ENCODE measurements at regions not wholly inside any gene's neighbourhood (a gene's known extent, or its start where the extent isn't known, plus 50 kb on each side); places are given as distances from the start of the nearest gene placed in this dataset.
"Not testable (repeated sequence)": the region's sequence is repeated elsewhere in the genome, so short reads cannot be mapped to it uniquely, and the experiment has no call there.

- no peak for DNase-seq
Observed at GRCh38 chr13:30058429-30058828, 208.0 kb upstream of the UBL3 start.

GRCh38 chr13:30054546-30054945 lies 204.1 kb upstream of the UBL3 start:
- DNase-seq: not testable (repeated sequence)

- DNase-seq: no peak
Observed at GRCh38 chr13:30053939-30054338, 203.5 kb upstream of the UBL3 start.

GRCh38 chr13:30052120-30052519 lies 201.7 kb upstream of the UBL3 start:
- no peak for DNase-seq

GRCh38 chr13:30051531-30052060 lies 201.2 kb upstream of the UBL3 start:
- no peak for DNase-seq

- DNase-seq: no peak
Observed at GRCh38 chr13:30049692-30050091, 199.3 kb upstream of the UBL3 start.

- DNase-seq: no peak
Observed at GRCh38 chr13:30047154-30047874, 196.9 kb upstream of the UBL3 start.

- DNase-seq: no peak
Observed at GRCh38 chr13:30045916-30046704, 195.7 kb upstream of the UBL3 start.

GRCh38 chr13:30044932-30045331 lies 194.5 kb upstream of the UBL3 start:
- no peak for DNase-seq

GRCh38 chr13:30043631-30043925 lies 193.2 kb upstream of the UBL3 start:
- no peak for DNase-seq

GRCh38 chr13:30042891-30043630 lies 192.6 kb upstream of the UBL3 start:
- no peak for DNase-seq

- DNase-seq: no peak
Observed at GRCh38 chr13:30042272-30042671, 191.9 kb upstream of the UBL3 start.

- no peak for DNase-seq
Observed at GRCh38 chr13:30039511-30039911, 189.1 kb upstream of the UBL3 start.

GRCh38 chr13:30038884-30039283 lies 188.5 kb upstream of the UBL3 start:
- DNase-seq: no peak

- no peak for DNase-seq
Observed at GRCh38 chr13:30037766-30038165, 187.3 kb upstream of the UBL3 start.

- DNase-seq: no peak
Observed at GRCh38 chr13:30037306-30037705, 186.9 kb upstream of the UBL3 start.

- DNase-seq: no peak
Observed at GRCh38 chr13:30034458-30034795, 184.0 kb upstream of the UBL3 start.

- DNase-seq: no peak
Observed at GRCh38 chr13:30033681-30034457, 183.5 kb upstream of the UBL3 start.

- DNase-seq: no peak
Observed at GRCh38 chr13:30032263-30032662, 181.8 kb upstream of the UBL3 start.

GRCh38 chr13:30031488-30031887 lies 181.1 kb upstream of the UBL3 start:
- DNase-seq: no peak

GRCh38 chr13:30030141-30030750 lies 179.8 kb upstream of the UBL3 start:
- no peak for DNase-seq
